ENCODE measurements at regions not wholly inside any gene's neighbourhood (a gene's known extent, or its start where the extent isn't known, plus 50 kb on each side); places are given as distances from the start of the nearest gene placed in this dataset.

GRCh38 chr1:163406772-163407171 lies 85.0 kb downstream of the NUF2 start:
- ChIA-PET CTCF (no interaction called here), POLR2A (no interaction called here)
- Histone ChIP-seq H3K9me3 (replicated peaks; ENCODE audit: control insufficient read depth, insufficient read depth, low read length) (no peaks in the 10 kb centered on the region), H3K79me2 (ENCODE audit: control insufficient read depth, insufficient read depth, low read length) (no peaks in the 10 kb centered on the region), H2AFZ (ENCODE audit: low read depth, low read length) (no peak overlapping the region), H4K20me1 (replicated peaks; ENCODE audit: control insufficient read depth, extremely low read depth, insufficient read depth, low read length) (no peaks in the 10 kb centered on the region), H3K27me3 (ENCODE audit: control insufficient read depth in 2 of 2, insufficient read depth in 2 of 2, low read length in 2 of 2) (no peaks in the 10 kb centered on the region), H3K27ac (ENCODE audit: insufficient read depth, low read depth, low read length) (no peak overlapping the region), H3K36me3 (ENCODE audit: control insufficient read depth in 2 of 2, extremely low read depth in 1 of 2, insufficient read depth in 2 of 2, low read length in 2 of 2) (no peaks in the 10 kb centered on the region), H3K4me2 (ENCODE audit: insufficient read depth, low read length) (no peak overlapping the region), H3K4me3 (replicated peaks in 1 of 3; ENCODE audit: insufficient read depth in 1 of 3, low read depth in 1 of 3, low read length in 3 of 3) (no peak overlapping the region), H3K9me1 (replicated peaks; ENCODE audit: control insufficient read depth, extremely low read depth, insufficient read depth, low read length) (no peaks in the 10 kb centered on the region), H3K4me1 (ENCODE audit: control insufficient read depth, extremely low read depth, insufficient read depth, low read length) (no peaks in the 10 kb centered on the region), H3K9ac (replicated peaks; ENCODE audit: extremely low read depth, insufficient read depth, low read length) (no peak overlapping the region)
- BruUV-seq (replicated peaks): no TSS peak
- intact Hi-C loops (cut with micrococcal nuclease) (no loop called here), dilution Hi-C loops (cut with MboI; ENCODE audit: extremely low pct_ligation_motif_present, low sequenced_read_pairs) (no loop called here)
- DNase-seq (ENCODE audit: low read depth, low spot score): no peak
- no peak for TF ChIP-seq CTCF (IDR thresholded peaks at IDR 0.05; ENCODE audit: extremely low read depth in 1 of 2, insufficient read depth in 1 of 2, low read depth in 1 of 2, low read length in 2 of 2)
- TF ChIP-seq MAX (IDR thresholded peaks at IDR 0.05; ENCODE audit: insufficient read depth, insufficient read length): no peak
- TF ChIP-seq POLR2AphosphoS5 (IDR thresholded peaks at IDR 0.05; ENCODE audit: insufficient read depth, low read depth, low read length): no peak
- no peak for TF ChIP-seq GATA2 (IDR thresholded peaks at IDR 0.05; ENCODE audit: insufficient read depth, insufficient read length, low read depth, low read length)
- no peak for TF ChIP-seq FOS (IDR thresholded peaks at IDR 0.05; ENCODE audit: borderline replicate concordance, insufficient read depth, low read length)
- no peak for TF ChIP-seq MYC (IDR thresholded peaks at IDR 0.05; ENCODE audit: low read depth, low read length)
- TF ChIP-seq EZH2 (IDR thresholded peaks at IDR 0.05; ENCODE audit: borderline replicate concordance, low read depth, low read length, severe bottlenecking): no peak
- TF ChIP-seq POLR2A (IDR thresholded peaks at IDR 0.05; ENCODE audit: low read depth, low read length): no peak
- no peak for TF ChIP-seq JUN (IDR thresholded peaks at IDR 0.05; ENCODE audit: borderline replicate concordance, insufficient read depth, insufficient read length, low read depth)
- no peak for FAIRE-seq
